ENCODE measurements at regions not wholly inside any gene's neighbourhood (a gene's known extent, or its start where the extent isn't known, plus 50 kb on each side); places are given as distances from the start of the nearest gene placed in this dataset.

DNA sequence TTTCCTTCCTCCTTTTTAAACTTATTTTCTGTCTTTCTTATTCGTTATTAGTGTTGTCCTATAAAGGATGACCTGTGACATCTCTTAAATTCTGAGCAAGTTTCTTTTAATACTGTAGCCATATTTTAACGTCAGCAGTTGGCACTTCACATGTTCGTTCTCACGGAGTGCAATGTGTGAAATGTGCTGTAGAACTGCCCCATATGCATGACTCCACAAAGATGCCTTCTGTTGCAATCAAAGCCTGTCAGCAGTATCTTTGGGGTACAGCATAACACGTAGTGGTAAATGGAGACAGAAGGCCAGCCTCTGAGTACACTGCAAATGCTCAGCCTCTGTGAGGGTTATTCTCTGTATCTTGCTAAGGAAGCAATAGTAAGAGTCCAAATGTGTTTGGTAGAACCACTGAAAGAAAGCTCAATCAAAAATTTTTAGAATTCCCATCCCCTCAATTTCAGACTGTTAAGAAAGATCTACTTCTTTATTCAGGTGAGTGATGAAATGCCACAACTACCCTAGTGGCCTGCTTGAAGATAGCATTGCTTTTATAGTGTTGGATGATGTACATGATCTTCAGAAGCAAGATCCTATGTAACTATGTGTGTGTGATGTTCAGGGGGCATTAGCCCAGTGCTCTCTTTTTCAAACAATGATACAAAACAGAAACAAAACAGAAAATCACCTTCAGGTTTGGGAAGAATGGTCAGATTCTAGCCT is 277.7 kb downstream of the TMEM167A start:
- no peak overlapping the region for H3K4me3 ChIP-seq (ENCODE audit: low read depth, low read length)
- TF ChIP-seq, protein P1, sequence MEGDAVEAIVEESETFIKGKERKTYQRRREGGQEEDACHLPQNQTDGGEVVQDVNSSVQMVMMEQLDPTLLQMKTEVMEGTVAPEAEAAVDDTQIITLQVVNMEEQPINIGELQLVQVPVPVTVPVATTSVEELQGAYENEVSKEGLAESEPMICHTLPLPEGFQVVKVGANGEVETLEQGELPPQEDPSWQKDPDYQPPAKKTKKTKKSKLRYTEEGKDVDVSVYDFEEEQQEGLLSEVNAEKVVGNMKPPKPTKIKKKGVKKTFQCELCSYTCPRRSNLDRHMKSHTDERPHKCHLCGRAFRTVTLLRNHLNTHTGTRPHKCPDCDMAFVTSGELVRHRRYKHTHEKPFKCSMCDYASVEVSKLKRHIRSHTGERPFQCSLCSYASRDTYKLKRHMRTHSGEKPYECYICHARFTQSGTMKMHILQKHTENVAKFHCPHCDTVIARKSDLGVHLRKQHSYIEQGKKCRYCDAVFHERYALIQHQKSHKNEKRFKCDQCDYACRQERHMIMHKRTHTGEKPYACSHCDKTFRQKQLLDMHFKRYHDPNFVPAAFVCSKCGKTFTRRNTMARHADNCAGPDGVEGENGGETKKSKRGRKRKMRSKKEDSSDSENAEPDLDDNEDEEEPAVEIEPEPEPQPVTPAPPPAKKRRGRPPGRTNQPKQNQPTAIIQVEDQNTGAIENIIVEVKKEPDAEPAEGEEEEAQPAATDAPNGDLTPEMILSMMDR (IDR thresholded peaks at IDR 0.05) = no peak
- H3K9ac ChIP-seq = no peak overlapping the region
- H3K79me2 ChIP-seq = no peaks in the 10 kb centered on the region
- H3K4me2 ChIP-seq (ENCODE audit: low read length) = no peak overlapping the region
- H3K27me3 ChIP-seq (ENCODE audit: control insufficient read depth, insufficient read depth, low read length) = no peaks in the 10 kb centered on the region
- no peak overlapping the region for H2AFZ ChIP-seq
- H3K36me3 ChIP-seq (ENCODE audit: control insufficient read depth, insufficient read depth, low read length) = no peaks in the 10 kb centered on the region
- no peak overlapping the region for H3K27ac ChIP-seq
- no peaks in the 10 kb centered on the region for H3K4me1 ChIP-seq
- H3K9me3 ChIP-seq (ENCODE audit: control insufficient read depth, low read length) = no peaks in the 10 kb centered on the region

DNA sequence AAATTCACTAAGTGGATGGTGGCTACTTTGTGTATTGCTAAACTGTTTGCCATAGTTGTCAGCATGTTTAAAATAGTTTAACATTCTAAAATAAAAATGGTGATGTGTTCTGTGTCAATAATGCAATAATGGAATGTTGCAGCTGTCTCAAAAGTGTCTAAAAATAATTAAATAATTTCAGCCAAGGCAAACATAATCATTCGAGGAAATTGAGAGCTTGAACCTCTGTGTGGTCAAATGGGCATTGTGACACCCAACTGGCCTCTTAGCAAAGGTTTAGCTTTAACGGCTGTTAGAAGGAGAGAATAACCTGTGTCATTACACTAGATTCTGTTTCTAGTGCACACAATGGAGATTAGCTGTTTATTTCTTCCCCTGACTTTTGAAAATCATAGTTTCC is 278.5 kb downstream of the TMEM167A start:
- Histone ChIP-seq H3K9me3 (ENCODE audit: control insufficient read depth, low read length) (no peaks in the 10 kb centered on the region), H3K27me3 (ENCODE audit: control insufficient read depth, insufficient read depth, low read length) (no peaks in the 10 kb centered on the region), H3K4me1 (no peaks in the 10 kb centered on the region), H3K4me3 (ENCODE audit: low read depth, low read length) (no peak overlapping the region), H3K27ac (no peak overlapping the region), H3K9ac (no peak overlapping the region), H3K79me2 (no peaks in the 10 kb centered on the region), H3K4me2 (ENCODE audit: low read length) (no peak overlapping the region), H2AFZ (no peak overlapping the region), H3K36me3 (ENCODE audit: control insufficient read depth, insufficient read depth, low read length) (no peaks in the 10 kb centered on the region)
- TF ChIP-seq, protein P1 (IDR thresholded peaks at IDR 0.05) = no peak

DNA sequence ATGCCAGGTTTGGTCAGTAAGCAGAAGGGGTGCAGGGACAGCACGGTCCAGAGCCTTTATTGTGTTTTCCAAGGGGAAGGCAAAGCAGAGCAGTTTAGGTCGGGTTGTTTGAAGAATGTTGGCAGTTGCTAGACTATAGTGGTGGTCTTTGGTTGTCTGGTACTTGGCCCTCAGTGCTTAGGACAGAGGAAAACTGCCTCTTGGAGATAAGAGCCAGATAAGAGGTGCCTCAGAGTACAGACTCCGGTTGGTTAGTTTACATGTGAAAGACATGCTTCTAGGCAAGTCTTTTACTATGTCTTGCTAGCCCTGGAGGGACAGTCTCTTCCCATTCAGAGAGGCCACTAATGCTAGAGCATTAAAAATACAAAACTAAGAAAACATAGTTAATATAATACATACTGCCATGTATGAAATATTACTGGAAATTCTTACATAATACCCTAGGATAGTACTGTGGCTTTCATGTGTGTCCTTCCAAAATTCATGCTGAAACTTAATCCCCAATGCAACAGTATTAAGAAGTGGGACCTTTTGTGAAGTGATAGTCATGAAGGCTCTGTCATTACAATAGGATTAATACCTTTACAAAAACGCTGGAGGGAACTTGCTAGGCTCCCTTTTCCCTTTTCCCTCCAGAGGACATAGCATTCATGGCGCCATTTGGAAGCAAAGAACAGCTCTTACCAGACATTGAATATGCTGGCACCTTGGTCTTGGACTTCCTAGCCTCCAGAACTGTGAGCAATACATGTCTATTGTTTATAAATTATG is 280.4 kb downstream of the TMEM167A start:
- TF ChIP-seq, protein P1 (IDR thresholded peaks at IDR 0.05) = no peak
- no peak overlapping the region for H3K4me2 ChIP-seq (ENCODE audit: low read length)
- no peaks in the 10 kb centered on the region for H3K4me1 ChIP-seq
- no peak overlapping the region for H3K4me3 ChIP-seq (ENCODE audit: low read depth, low read length)
- no peaks in the 10 kb centered on the region for H3K79me2 ChIP-seq
- no peaks in the 10 kb centered on the region for H3K36me3 ChIP-seq (ENCODE audit: control insufficient read depth, insufficient read depth, low read length)
- no peaks in the 10 kb centered on the region for H3K9me3 ChIP-seq (ENCODE audit: control insufficient read depth, low read length)
- H2AFZ ChIP-seq = no peak overlapping the region
- no peak overlapping the region for H3K9ac ChIP-seq
- no peaks in the 10 kb centered on the region for H3K27me3 ChIP-seq (ENCODE audit: control insufficient read depth, insufficient read depth, low read length)
- no peak overlapping the region for H3K27ac ChIP-seq

DNA sequence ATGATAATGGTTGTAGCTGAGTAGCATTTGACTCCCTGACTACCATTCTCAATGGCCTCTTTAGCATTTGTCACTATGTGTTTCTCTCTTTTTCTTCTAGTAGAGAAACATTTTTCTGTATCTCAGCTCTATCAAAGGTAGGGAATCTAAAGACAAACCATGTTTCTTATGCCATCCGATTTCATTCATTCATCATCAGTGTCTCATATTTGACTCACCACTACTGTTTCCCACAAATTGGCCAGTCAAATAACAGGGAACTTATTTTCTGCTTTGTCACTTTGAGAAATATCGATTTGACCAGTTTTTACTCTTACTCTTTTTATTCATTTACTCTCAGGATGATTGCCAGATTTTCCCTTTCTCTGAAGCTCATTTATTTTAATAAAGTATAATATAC is 282.3 kb downstream of the TMEM167A start:
- Histone ChIP-seq H3K4me3 (ENCODE audit: low read depth, low read length) (no peak overlapping the region), H3K79me2 (no peaks in the 10 kb centered on the region), H2AFZ (no peak overlapping the region), H3K9me3 (ENCODE audit: control insufficient read depth, low read length) (no peaks in the 10 kb centered on the region), H3K4me2 (ENCODE audit: low read length) (no peak overlapping the region), H3K9ac (no peak overlapping the region), H3K27ac (no peak overlapping the region), H3K27me3 (ENCODE audit: control insufficient read depth, insufficient read depth, low read length) (no peaks in the 10 kb centered on the region), H3K4me1 (no peaks in the 10 kb centered on the region), H3K36me3 (ENCODE audit: control insufficient read depth, insufficient read depth, low read length) (no peaks in the 10 kb centered on the region)
- TF ChIP-seq, protein P1 (IDR thresholded peaks at IDR 0.05) = no peak

Measured in parathyroid adenoma (tissue), 2 donors.